ENCODE measurements at regions not wholly inside any gene's neighbourhood (a gene's known extent, or its start where the extent isn't known, plus 50 kb on each side); places are given as distances from the start of the nearest gene placed in this dataset.

DNA sequence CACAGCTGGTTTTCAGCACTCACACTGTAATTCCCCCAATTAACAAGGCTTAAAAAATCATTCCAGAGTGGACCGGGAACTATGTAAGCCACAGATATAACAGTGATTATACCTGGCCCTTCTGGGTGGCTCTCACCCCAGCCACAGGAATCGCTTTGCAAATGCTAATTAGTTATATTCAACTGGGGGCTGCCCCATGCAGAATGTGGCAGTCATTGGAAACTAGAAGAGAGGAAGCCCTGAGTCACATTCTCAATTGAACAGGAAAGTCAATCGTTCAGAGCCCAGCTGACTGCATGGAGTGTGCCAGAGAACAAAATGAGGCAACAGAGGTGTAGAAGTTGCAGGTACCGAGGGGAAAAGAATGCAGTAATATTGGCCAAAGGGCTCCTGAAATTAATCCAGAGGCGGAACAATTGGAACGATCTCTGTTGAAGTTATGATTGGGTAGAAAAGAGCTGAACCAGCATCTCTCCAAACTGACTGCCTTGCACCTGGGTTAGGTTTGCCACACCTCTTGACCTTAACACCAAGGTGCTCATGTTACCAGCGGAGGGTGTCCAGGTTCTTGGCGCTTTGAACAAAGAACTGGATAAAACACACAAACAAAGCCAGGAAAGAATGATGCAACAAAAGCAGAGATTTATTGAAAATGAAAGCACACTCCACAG is 909.7 kb upstream of the AUTS2 start:
- H3K4me3 ChIP-seq (replicated peaks in 1 of 3), result no peak overlapping the region

DNA sequence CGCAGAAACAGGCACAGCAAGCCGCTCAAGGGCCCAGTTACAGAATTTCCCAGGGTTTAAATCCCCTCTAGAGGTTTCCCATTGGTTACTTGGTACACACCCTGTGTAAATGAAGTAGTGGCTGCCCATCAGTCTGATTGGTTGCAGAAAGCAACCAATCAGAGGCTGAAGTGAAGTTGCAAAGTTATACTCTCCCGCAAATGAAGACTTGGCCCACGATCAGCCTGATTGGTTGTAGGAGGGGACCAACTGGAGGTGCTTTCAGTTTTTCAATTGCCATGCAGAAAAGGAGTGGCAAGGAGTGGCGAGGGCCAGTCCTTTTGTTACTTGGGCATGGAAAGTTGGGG is 909.2 kb upstream of the AUTS2 start:
- DNase-seq, result peak; percentile 60 to 70
- WGBS, 2 donors, result 26 to 47% methylated on average over 5 of the region's 5 CpGs

More for the DNA sequence above, 909.7 kb upstream of the AUTS2 start:
- intact Hi-C loops (cut with DNase I), result no loop called here
- Histone ChIP-seq H3K36me3 (no peaks in the 10 kb centered on the region), H3K9me3 (no peaks in the 10 kb centered on the region), H3K27me3 (no peaks in the 10 kb centered on the region), H3K4me1 (peaks cover 0 to 6% of the 10 kb centered on the region in 2 donors), H3K27ac (peak overlapping the region; percentile 51 to 75 (median 65))
- peak; percentile 72 to 78 for DNase-seq
- no peak for TF ChIP-seq POLR2A (IDR thresholded peaks at IDR 0.05)
- TF ChIP-seq, protein P1, sequence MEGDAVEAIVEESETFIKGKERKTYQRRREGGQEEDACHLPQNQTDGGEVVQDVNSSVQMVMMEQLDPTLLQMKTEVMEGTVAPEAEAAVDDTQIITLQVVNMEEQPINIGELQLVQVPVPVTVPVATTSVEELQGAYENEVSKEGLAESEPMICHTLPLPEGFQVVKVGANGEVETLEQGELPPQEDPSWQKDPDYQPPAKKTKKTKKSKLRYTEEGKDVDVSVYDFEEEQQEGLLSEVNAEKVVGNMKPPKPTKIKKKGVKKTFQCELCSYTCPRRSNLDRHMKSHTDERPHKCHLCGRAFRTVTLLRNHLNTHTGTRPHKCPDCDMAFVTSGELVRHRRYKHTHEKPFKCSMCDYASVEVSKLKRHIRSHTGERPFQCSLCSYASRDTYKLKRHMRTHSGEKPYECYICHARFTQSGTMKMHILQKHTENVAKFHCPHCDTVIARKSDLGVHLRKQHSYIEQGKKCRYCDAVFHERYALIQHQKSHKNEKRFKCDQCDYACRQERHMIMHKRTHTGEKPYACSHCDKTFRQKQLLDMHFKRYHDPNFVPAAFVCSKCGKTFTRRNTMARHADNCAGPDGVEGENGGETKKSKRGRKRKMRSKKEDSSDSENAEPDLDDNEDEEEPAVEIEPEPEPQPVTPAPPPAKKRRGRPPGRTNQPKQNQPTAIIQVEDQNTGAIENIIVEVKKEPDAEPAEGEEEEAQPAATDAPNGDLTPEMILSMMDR (IDR thresholded peaks at IDR 0.05), result no peak
- WGBS, 2 donors, result 29 to 34% methylated on average over 8 of the region's 8 CpGs

GRCh38 chr7:68691261-68692216 is 906.7 kb upstream of the AUTS2 start:
- Histone ChIP-seq H3K27me3 (no peaks in the 10 kb centered on the region), H3K4me1 (peaks cover 0 to 6% of the 10 kb centered on the region in 2 donors), H3K27ac (no peak overlapping the region), H3K4me3 (replicated peaks in 1 of 3) (no peak overlapping the region), H3K9me3 (no peaks in the 10 kb centered on the region), H3K36me3 (no peaks in the 10 kb centered on the region)
- intact Hi-C loops (cut with DNase I), result loop anchor here (10.0 kb wide), 1 partner anchor 263 kb away; no protein-coding TSS in a partner anchor
- WGBS, 2 donors, result 85 to 91% methylated on average over 12 of the region's 12 CpGs
- TF ChIP-seq POLR2A (IDR thresholded peaks at IDR 0.05), result no peak
- TF ChIP-seq, protein P1 (IDR thresholded peaks at IDR 0.05), result no peak
- DNase-seq, result no peak

More for the DNA sequence above, 909.2 kb upstream of the AUTS2 start:
- Histone ChIP-seq H3K4me3 (replicated peaks in 1 of 3) (no peak overlapping the region), H3K36me3 (no peaks in the 10 kb centered on the region), H3K9me3 (no peaks in the 10 kb centered on the region), H3K4me1 (peaks cover 0 to 6% of the 10 kb centered on the region in 2 donors), H3K27ac (peak overlapping the region; percentile 51 to 75 (median 65)), H3K27me3 (no peaks in the 10 kb centered on the region)
- no peak for TF ChIP-seq POLR2A (IDR thresholded peaks at IDR 0.05)
- TF ChIP-seq, protein P1 (IDR thresholded peaks at IDR 0.05), result no peak
- intact Hi-C loops (cut with DNase I), result no loop called here

DNA sequence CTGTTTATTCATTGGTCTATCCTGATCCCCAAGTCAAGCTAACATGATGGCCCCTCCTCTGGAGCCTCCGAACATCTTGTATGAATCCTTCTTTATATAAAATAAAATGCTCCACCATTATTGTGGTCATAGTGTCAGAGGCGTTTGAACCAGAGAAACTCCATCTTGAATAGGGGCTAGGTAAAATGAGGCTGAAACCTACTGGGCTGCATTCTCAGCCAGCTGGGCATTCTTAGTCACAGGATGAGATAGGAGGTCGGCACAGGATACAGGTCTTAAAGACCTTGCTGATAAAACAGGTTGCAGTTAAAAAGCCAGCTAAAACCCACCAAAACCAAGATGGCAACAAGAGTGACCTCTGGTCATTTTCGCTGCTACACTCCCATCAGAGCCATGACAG is 905.8 kb upstream of the AUTS2 start:
- no peak for DNase-seq
- Histone ChIP-seq H3K27me3 (no peaks in the 10 kb centered on the region), H3K4me3 (replicated peaks in 1 of 3) (no peak overlapping the region), H3K4me1 (peaks cover 0 to 6% of the 10 kb centered on the region in 2 donors), H3K36me3 (no peaks in the 10 kb centered on the region), H3K27ac (no peak overlapping the region), H3K9me3 (no peaks in the 10 kb centered on the region)
- TF ChIP-seq POLR2A (IDR thresholded peaks at IDR 0.05), result no peak
- TF ChIP-seq, protein P1 (IDR thresholded peaks at IDR 0.05), result no peak
- 88 to 93% methylated on average over 4 of the region's 4 CpGs for WGBS, 2 donors
- intact Hi-C loops (cut with DNase I), result loop anchor here (10.0 kb wide), 1 partner anchor 262 kb away; no protein-coding TSS in a partner anchor
